ENCODE measurements at regions not wholly inside any gene's neighbourhood (a gene's known extent, or its start where the extent isn't known, plus 50 kb on each side); places are given as distances from the start of the nearest gene placed in this dataset.

- CTCF ChIA-PET = interaction anchor here (1.0 kb wide), 1 partner anchor 10 kb away, joined by 3 read pairs; no protein-coding TSS in a partner anchor
- SMC1A ChIA-PET (ENCODE audit: uncharacterized antibody, unreplicated experiment) = no interaction called here
- no peak overlapping the region for H2AFZ ChIP-seq (ENCODE audit: control insufficient read depth, low read depth, low read length)
- H3K9ac ChIP-seq (ENCODE audit: control insufficient read depth, insufficient read depth, low read length) = no peak overlapping the region
- no peak overlapping the region for H3K27ac ChIP-seq (ENCODE audit: control insufficient read depth, insufficient read depth)
- 13% methylated on average over 3 of the region's 3 CpGs for WGBS (ENCODE audit: insufficient coverage, insufficient replicate concordance, low lambda C conversion rate, missing lambda C conversion rate)
- no peaks in the 10 kb centered on the region for H3K4me1 ChIP-seq (ENCODE audit: control insufficient read depth, insufficient read depth, low read length)
- no peak for FAIRE-seq
- H3K4me3 ChIP-seq = no peak overlapping the region
- DNase-seq (ENCODE audit: low read depth, low spot score) = no peak
- no peaks in the 10 kb centered on the region for H3K36me3 ChIP-seq (ENCODE audit: control insufficient read depth in 2 of 2, insufficient read depth in 2 of 2, low read length in 1 of 2)
- no peaks in the 10 kb centered on the region for H4K20me1 ChIP-seq (ENCODE audit: control insufficient read depth, insufficient read depth)
- ATAC-seq = no peak
- no peak for TF ChIP-seq ATF7 (IDR thresholded peaks at IDR 0.05; ENCODE audit: low read depth)
- no peak for TF ChIP-seq EP300 (IDR thresholded peaks at IDR 0.05; ENCODE audit: borderline replicate concordance in 1 of 2, control insufficient read depth in 1 of 2, low read depth in 2 of 2, low read length in 2 of 2)
- TF ChIP-seq ZNF592 (IDR thresholded peaks at IDR 0.05) = no peak
- TF ChIP-seq SUPT20H (IDR thresholded peaks at IDR 0.05; ENCODE audit: borderline replicate concordance, control insufficient read depth, low read depth, low read length) = no peak
- no peak for TF ChIP-seq IRF4 (IDR thresholded peaks at IDR 0.05; ENCODE audit: low read depth, low read length)
- TF ChIP-seq USF1 (IDR thresholded peaks at IDR 0.05; ENCODE audit: borderline replicate concordance, extremely low read length, insufficient read depth, low read depth, low read length) = no peak
- TF ChIP-seq, protein P1, sequence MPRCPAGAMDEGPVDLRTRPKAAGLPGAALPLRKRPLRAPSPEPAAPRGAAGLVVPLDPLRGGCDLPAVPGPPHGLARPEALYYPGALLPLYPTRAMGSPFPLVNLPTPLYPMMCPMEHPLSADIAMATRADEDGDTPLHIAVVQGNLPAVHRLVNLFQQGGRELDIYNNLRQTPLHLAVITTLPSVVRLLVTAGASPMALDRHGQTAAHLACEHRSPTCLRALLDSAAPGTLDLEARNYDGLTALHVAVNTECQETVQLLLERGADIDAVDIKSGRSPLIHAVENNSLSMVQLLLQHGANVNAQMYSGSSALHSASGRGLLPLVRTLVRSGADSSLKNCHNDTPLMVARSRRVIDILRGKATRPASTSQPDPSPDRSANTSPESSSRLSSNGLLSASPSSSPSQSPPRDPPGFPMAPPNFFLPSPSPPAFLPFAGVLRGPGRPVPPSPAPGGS (IDR thresholded peaks at IDR 0.05; ENCODE audit: borderline replicate concordance, insufficient read depth, low read depth, low read length, poor library complexity, severe bottlenecking) = no peak
- no peak for TF ChIP-seq RCOR1 (conservative IDR thresholded peaks at IDR 0.05; ENCODE audit: low read depth, low read length)
- no peak for TF ChIP-seq SIX5 (IDR thresholded peaks at IDR 0.05; ENCODE audit: low read depth, low read length, severe bottlenecking)
- TF ChIP-seq, protein P2, sequence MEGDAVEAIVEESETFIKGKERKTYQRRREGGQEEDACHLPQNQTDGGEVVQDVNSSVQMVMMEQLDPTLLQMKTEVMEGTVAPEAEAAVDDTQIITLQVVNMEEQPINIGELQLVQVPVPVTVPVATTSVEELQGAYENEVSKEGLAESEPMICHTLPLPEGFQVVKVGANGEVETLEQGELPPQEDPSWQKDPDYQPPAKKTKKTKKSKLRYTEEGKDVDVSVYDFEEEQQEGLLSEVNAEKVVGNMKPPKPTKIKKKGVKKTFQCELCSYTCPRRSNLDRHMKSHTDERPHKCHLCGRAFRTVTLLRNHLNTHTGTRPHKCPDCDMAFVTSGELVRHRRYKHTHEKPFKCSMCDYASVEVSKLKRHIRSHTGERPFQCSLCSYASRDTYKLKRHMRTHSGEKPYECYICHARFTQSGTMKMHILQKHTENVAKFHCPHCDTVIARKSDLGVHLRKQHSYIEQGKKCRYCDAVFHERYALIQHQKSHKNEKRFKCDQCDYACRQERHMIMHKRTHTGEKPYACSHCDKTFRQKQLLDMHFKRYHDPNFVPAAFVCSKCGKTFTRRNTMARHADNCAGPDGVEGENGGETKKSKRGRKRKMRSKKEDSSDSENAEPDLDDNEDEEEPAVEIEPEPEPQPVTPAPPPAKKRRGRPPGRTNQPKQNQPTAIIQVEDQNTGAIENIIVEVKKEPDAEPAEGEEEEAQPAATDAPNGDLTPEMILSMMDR (IDR thresholded peaks at IDR 0.05 in 2 of 3, conservative IDR thresholded peaks at IDR 0.05 in 1 of 3; ENCODE audit: control insufficient read depth in 2 of 3, extremely low read depth in 1 of 3, insufficient read depth in 1 of 3, low read depth in 3 of 3, low read length in 3 of 3) = no peak
- in situ Hi-C loops (cut with MboI) (no loop called here), intact Hi-C loops (cut with micrococcal nuclease; ENCODE audit: unreplicated experiment) (loop anchor here (10.0 kb wide), 1 partner anchor 46 kb away; no protein-coding TSS in a partner anchor)
- no peaks in the 10 kb centered on the region for H3K9me3 ChIP-seq (replicated peaks; ENCODE audit: control insufficient read depth, insufficient read depth, low read length)
- no TSS peak for BruUV-seq (replicated peaks)
- H3K79me2 ChIP-seq (ENCODE audit: control insufficient read depth, insufficient read depth, low read length) = no peaks in the 10 kb centered on the region
- POLR2A ChIA-PET = no interaction called here
- no peaks in the 10 kb centered on the region for H3K27me3 ChIP-seq (replicated peaks in 1 of 2; ENCODE audit: control insufficient read depth in 2 of 2, insufficient read depth in 2 of 2, low read length in 1 of 2)
- no peak overlapping the region for H3K4me2 ChIP-seq (ENCODE audit: control insufficient read depth, insufficient read depth)
- RAD21 ChIA-PET (ENCODE audit: unreplicated experiment) = no interaction called here
Observed at GRCh38 chr7:109111086-109111485, 541.4 kb downstream of the DNAJB9 start.
